ENCODE measurements at regions not wholly inside any gene's neighbourhood (a gene's known extent, or its start where the extent isn't known, plus 50 kb on each side); places are given as distances from the start of the nearest gene placed in this dataset.
"Not testable (repeated sequence)": the region's sequence is repeated elsewhere in the genome, so short reads cannot be mapped to it uniquely, and the experiment has no call there.

DNA sequence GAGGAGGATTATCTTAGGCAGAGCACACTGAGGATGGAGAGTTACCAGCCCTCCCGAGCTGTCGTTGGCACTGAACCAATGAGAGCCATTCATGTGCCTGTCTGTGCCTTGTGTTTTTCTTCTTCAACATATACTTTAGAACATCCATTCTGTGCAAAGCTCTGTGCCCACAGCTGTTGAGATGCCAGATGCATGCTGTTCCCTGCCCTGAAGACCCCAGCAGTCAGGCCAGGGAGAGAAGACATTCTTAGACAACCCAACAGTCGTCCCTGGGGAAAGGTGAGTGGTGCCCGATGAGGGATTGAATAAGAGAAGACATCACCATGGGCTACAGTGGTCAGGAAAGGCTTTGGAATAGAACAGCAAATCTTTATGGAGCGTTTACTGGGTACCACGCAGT is 114.1 kb downstream of the NRN1 start:
- H3K4me3 Mint-ChIP-seq (ENCODE audit: unreplicated experiment), result no peak overlapping the region

DNA sequence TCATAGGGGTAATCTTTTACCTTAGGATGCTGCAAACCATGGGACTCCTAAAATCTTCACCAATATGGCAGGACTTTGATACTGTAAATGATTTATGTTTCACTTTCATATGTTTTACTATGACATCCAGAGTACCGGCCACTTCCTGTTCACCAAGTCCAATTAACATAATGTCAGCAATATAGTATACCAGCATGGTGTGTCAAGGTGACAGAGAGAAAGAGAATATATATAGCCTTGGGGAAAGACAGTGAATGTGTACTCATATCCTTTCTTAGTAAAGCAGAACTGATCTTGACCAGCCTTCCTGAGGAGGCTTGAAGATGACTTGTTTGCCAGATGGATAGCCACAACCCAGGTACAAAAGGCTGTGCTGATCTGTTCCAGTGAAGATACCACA is 127.9 kb downstream of the NRN1 start:
- TF ChIP-seq, protein P1, sequence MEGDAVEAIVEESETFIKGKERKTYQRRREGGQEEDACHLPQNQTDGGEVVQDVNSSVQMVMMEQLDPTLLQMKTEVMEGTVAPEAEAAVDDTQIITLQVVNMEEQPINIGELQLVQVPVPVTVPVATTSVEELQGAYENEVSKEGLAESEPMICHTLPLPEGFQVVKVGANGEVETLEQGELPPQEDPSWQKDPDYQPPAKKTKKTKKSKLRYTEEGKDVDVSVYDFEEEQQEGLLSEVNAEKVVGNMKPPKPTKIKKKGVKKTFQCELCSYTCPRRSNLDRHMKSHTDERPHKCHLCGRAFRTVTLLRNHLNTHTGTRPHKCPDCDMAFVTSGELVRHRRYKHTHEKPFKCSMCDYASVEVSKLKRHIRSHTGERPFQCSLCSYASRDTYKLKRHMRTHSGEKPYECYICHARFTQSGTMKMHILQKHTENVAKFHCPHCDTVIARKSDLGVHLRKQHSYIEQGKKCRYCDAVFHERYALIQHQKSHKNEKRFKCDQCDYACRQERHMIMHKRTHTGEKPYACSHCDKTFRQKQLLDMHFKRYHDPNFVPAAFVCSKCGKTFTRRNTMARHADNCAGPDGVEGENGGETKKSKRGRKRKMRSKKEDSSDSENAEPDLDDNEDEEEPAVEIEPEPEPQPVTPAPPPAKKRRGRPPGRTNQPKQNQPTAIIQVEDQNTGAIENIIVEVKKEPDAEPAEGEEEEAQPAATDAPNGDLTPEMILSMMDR (IDR thresholded peaks at IDR 0.05; ENCODE audit: unreplicated experiment), result no peak
- no peaks in the 10 kb centered on the region for H3K27me3 Mint-ChIP-seq (ENCODE audit: unreplicated experiment)
- no peak for DNase-seq (ENCODE audit: low spot score)
- no peak overlapping the region for H3K27ac Mint-ChIP-seq (ENCODE audit: unreplicated experiment)
- no peaks in the 10 kb centered on the region for H3K9me3 Mint-ChIP-seq (ENCODE audit: unreplicated experiment)
- H3K4me1 Mint-ChIP-seq (ENCODE audit: unreplicated experiment), result no peaks in the 10 kb centered on the region
- no peaks in the 10 kb centered on the region for H3K36me3 Mint-ChIP-seq (ENCODE audit: low read depth, unreplicated experiment)
- no peak overlapping the region for H3K4me3 Mint-ChIP-seq (ENCODE audit: unreplicated experiment)

More for the DNA sequence above, 114.1 kb downstream of the NRN1 start:
- TF ChIP-seq, protein P1 (IDR thresholded peaks at IDR 0.05; ENCODE audit: unreplicated experiment), result no peak
- peaks cover 7% of the 10 kb centered on the region for H3K27me3 Mint-ChIP-seq (ENCODE audit: unreplicated experiment)
- H3K27ac Mint-ChIP-seq (ENCODE audit: unreplicated experiment), result peak overlapping the region; percentile 86
- DNase-seq (ENCODE audit: low spot score), result no peak
- no peaks in the 10 kb centered on the region for H3K9me3 Mint-ChIP-seq (ENCODE audit: unreplicated experiment)
- peaks cover 8% of the 10 kb centered on the region for H3K4me1 Mint-ChIP-seq (ENCODE audit: unreplicated experiment)
- H3K36me3 Mint-ChIP-seq (ENCODE audit: low read depth, unreplicated experiment), result no peaks in the 10 kb centered on the region

DNA sequence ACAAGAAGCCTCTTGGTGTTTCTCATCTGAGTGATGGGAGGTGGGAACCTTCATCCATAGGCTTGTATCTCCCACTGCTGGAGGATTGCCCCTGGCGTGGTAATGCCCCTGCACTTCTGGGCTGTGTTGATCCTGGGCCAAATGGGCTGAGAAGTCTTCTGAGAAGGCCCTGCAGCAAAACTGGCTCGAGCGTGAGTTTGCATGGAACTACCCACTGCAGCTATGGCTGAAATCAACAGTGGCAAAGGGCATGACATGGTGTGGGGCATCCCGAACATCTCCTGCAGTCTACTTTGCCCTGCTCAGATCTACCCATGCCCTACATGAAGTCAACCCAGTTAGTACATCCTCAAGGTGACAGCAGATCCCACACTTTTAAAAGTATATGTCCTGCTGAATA is 130.6 kb downstream of the NRN1 start:
- H3K4me3 Mint-ChIP-seq (ENCODE audit: unreplicated experiment), result no peak overlapping the region
- H3K9me3 Mint-ChIP-seq (ENCODE audit: unreplicated experiment), result peaks cover 4% of the 10 kb centered on the region
- TF ChIP-seq, protein P1 (IDR thresholded peaks at IDR 0.05; ENCODE audit: unreplicated experiment), result no peak
- no peaks in the 10 kb centered on the region for H3K4me1 Mint-ChIP-seq (ENCODE audit: unreplicated experiment)
- H3K27me3 Mint-ChIP-seq (ENCODE audit: unreplicated experiment), result no peaks in the 10 kb centered on the region
- no peaks in the 10 kb centered on the region for H3K36me3 Mint-ChIP-seq (ENCODE audit: low read depth, unreplicated experiment)
- no peak overlapping the region for H3K27ac Mint-ChIP-seq (ENCODE audit: unreplicated experiment)
- no peak for DNase-seq (ENCODE audit: low spot score)

DNA sequence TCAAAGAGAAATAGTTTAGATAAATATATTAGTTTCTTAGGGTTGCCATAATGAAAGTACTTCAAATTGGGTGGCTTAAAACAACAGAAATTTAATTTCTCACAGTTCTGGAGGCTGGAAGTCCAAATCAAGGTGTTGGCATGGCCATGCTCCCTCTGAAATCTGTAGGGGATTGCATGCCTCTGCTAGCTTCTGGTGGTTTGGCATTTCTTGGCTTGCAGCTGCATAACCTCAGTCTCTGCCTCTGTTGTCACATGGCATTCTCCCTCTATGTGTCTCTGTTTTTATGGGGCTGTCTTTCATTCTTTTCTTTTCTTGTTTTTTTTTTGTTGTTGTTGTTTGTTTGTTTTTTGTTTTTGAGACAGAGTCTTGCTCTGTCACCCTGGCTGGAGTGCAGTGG is 132.7 kb downstream of the NRN1 start:
- not testable (repeated sequence) for H3K9me3 Mint-ChIP-seq (ENCODE audit: unreplicated experiment); H3K27ac Mint-ChIP-seq (ENCODE audit: unreplicated experiment); DNase-seq (ENCODE audit: low spot score); H3K36me3 Mint-ChIP-seq (ENCODE audit: low read depth, unreplicated experiment); H3K4me3 Mint-ChIP-seq (ENCODE audit: unreplicated experiment); H3K4me1 Mint-ChIP-seq (ENCODE audit: unreplicated experiment); H3K27me3 Mint-ChIP-seq (ENCODE audit: unreplicated experiment)

DNA sequence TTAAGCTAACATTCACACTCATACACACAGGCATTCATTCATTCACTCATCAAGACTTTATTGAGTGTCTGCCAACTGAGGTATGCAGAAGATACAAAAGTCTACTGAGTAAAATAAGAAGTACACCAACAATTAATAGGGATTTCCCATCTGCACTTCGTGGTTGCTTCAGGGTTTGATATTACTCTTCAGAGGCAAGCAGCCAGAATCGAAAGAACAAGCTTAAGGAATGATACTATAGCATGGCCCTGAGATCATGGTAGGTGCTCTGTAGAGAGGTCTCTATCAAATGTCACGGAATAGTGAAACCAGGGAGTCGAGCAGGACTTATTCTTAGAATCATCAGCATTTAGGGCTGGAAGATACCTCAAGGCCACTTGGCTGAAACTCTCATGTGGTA is 135.4 kb downstream of the NRN1 start:
- TF ChIP-seq, protein P1 (IDR thresholded peaks at IDR 0.05; ENCODE audit: unreplicated experiment), result no peak
- H3K9me3 Mint-ChIP-seq (ENCODE audit: unreplicated experiment), result peaks cover 4% of the 10 kb centered on the region
- H3K27ac Mint-ChIP-seq (ENCODE audit: unreplicated experiment), result no peak overlapping the region
- DNase-seq (ENCODE audit: low spot score), result no peak
- H3K4me1 Mint-ChIP-seq (ENCODE audit: unreplicated experiment), result peaks cover 9% of the 10 kb centered on the region
- no peak overlapping the region for H3K4me3 Mint-ChIP-seq (ENCODE audit: unreplicated experiment)
- H3K27me3 Mint-ChIP-seq (ENCODE audit: unreplicated experiment), result no peaks in the 10 kb centered on the region
- no peaks in the 10 kb centered on the region for H3K36me3 Mint-ChIP-seq (ENCODE audit: low read depth, unreplicated experiment)

DNA sequence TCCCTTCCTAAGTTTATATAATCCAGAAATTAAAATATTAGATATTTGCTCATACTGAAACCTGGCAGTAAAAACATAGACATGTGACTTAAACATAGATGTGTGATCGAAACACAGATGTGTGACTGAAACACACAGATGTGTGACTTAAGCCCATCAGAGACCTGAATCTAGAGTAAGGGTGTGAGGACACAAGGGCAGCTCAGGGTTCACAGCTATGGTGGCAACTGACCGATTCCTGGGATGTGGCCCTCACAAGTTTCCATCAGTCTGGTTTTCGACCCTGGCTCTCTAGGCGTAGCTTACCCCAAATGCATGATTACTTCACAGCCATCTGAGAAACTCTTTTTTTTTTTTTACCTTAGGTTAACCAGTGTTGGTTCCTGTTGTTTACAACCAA is 137.0 kb downstream of the NRN1 start:
- no peaks in the 10 kb centered on the region for H3K27me3 Mint-ChIP-seq (ENCODE audit: unreplicated experiment)
- H3K9me3 Mint-ChIP-seq (ENCODE audit: unreplicated experiment), result peaks cover 4% of the 10 kb centered on the region
- peaks cover 9% of the 10 kb centered on the region for H3K4me1 Mint-ChIP-seq (ENCODE audit: unreplicated experiment)
- no peak for DNase-seq (ENCODE audit: low spot score)
- no peak overlapping the region for H3K27ac Mint-ChIP-seq (ENCODE audit: unreplicated experiment)
- TF ChIP-seq, protein P1 (IDR thresholded peaks at IDR 0.05; ENCODE audit: unreplicated experiment), result no peak
- H3K36me3 Mint-ChIP-seq (ENCODE audit: low read depth, unreplicated experiment), result no peaks in the 10 kb centered on the region
- H3K4me3 Mint-ChIP-seq (ENCODE audit: unreplicated experiment), result no peak overlapping the region
